Gastroesophageal sphincter (tissue), 3 donors: ENCODE measurements at regions not wholly inside any gene's neighbourhood (a gene's known extent, or its start where the extent isn't known, plus 50 kb on each side); places are given as distances from the start of the nearest gene placed in this dataset.

ENCODE experiments used
- POLR2A ChIP-seq, 2 donors: fragments of 450-650 bp; IDR thresholded peaks; one replicate each; pipeline ENCODE4 v1.6.1; 2017; ENCODE audit warnings: antibody characterized with exemption in 2 of 2, mild to moderate bottlenecking in 2 of 2, moderate library complexity in 1 of 2
- TF ChIP-seq, protein P1 (sequence below), 4 experiments: fragments of 200-600 bp in 2 of 4; fragments of 450-650 bp in 2 of 4; sonication (generic) in 1 of 4; IDR thresholded peaks; one replicate each; pipeline ENCODE4 v1.5.1; 2017 to 2019; ENCODE audit warnings: antibody characterized with exemption in 4 of 4, mild to moderate bottlenecking in 2 of 4, moderate library complexity in 2 of 4

DNA sequence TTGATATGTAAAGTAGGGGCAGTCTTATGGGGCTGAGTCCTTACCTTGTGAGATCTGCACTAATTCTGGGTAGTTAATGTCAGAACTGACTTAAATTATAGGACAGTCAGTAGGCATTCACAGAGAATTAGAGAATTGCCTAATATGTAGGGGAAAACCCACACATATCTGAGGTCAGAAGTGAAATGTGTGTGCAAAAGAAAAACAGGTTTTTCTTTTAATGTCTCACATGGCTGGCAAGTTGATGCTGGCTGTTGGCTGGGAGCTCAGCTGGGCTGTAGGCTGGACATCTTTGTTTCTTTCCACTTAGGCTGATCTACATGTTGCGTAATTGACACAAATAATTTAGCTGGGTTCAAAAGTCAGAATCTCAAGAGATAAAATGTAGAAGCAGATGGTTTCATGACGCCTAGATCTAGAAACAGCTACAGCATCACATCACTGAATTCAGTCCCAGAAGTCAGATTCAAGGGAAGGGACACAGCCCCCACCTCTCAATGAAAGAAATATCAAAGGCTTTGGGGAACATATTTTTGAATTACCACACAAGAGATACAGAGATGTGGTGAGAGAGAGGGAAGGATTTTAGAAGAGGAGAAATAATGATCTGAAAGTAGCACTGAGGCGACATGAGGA lies 98.9 kb downstream of the TNFSF18 start:
- TF ChIP-seq, protein P1, sequence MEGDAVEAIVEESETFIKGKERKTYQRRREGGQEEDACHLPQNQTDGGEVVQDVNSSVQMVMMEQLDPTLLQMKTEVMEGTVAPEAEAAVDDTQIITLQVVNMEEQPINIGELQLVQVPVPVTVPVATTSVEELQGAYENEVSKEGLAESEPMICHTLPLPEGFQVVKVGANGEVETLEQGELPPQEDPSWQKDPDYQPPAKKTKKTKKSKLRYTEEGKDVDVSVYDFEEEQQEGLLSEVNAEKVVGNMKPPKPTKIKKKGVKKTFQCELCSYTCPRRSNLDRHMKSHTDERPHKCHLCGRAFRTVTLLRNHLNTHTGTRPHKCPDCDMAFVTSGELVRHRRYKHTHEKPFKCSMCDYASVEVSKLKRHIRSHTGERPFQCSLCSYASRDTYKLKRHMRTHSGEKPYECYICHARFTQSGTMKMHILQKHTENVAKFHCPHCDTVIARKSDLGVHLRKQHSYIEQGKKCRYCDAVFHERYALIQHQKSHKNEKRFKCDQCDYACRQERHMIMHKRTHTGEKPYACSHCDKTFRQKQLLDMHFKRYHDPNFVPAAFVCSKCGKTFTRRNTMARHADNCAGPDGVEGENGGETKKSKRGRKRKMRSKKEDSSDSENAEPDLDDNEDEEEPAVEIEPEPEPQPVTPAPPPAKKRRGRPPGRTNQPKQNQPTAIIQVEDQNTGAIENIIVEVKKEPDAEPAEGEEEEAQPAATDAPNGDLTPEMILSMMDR (IDR thresholded peaks at IDR 0.05) = no peak
- no peak for TF ChIP-seq POLR2A (IDR thresholded peaks at IDR 0.05)
